ENCODE measurements at regions not wholly inside any gene's neighbourhood (a gene's known extent, or its start where the extent isn't known, plus 50 kb on each side); places are given as distances from the start of the nearest gene placed in this dataset.

DNA sequence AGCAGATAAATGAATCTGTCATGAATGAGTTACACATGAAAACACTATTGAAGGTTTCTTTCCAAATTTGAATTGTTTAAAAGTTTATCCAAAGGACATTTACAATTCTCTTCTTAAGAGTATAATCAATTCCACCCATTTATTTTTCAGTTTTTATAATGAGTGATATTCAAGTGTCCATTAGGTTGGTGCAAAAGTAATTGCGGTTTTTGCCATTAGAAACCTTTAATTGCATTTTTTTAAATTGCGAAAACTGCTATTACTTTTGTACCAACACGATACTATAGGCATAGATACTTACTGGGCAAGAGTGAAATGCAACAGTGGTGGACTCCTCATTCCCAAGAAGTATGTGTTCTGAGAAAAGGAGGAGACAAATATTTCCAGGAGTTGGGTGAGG, 422.7 kb upstream of the MON1B start:
- no peak overlapping the region for H3K9ac ChIP-seq (ENCODE audit: low read depth in 2 of 2, low read length in 2 of 2)
- no peak overlapping the region for H3K4me3 ChIP-seq
- no peaks in the 10 kb centered on the region for H3K27me3 ChIP-seq
- DNase-seq = no peak
- no peaks in the 10 kb centered on the region for H3K36me3 ChIP-seq
- intact Hi-C loops (cut with DNase I) = no loop called here
- no peaks in the 10 kb centered on the region for H3K4me1 ChIP-seq
- H3K27ac ChIP-seq = no peak overlapping the region
- TF ChIP-seq, protein P1, sequence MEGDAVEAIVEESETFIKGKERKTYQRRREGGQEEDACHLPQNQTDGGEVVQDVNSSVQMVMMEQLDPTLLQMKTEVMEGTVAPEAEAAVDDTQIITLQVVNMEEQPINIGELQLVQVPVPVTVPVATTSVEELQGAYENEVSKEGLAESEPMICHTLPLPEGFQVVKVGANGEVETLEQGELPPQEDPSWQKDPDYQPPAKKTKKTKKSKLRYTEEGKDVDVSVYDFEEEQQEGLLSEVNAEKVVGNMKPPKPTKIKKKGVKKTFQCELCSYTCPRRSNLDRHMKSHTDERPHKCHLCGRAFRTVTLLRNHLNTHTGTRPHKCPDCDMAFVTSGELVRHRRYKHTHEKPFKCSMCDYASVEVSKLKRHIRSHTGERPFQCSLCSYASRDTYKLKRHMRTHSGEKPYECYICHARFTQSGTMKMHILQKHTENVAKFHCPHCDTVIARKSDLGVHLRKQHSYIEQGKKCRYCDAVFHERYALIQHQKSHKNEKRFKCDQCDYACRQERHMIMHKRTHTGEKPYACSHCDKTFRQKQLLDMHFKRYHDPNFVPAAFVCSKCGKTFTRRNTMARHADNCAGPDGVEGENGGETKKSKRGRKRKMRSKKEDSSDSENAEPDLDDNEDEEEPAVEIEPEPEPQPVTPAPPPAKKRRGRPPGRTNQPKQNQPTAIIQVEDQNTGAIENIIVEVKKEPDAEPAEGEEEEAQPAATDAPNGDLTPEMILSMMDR (IDR thresholded peaks at IDR 0.05) = no peak
- no peaks in the 10 kb centered on the region for H3K9me3 ChIP-seq

DNA sequence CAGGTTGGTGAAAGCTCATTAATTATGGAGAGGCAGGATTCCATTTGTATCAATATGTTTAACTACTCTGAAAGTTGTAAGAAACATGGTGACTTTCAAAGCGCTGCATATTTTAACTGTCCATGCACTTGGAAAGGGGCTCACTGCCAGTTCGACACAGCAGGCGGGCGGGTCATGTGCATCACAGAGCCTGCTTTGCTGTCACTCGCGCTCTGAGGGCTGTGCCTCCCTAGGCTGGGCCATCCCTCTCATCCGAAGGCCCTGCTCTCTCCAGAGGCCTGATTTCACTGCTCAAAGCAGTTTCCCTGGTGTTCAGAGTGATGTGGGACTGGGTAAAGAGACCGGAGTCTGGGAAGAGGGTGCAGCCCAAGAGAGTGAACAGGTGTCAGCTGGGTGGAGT, 422.0 kb upstream of the MON1B start:
- no peaks in the 10 kb centered on the region for H3K36me3 ChIP-seq
- no peaks in the 10 kb centered on the region for H3K4me1 ChIP-seq
- DNase-seq = no peak
- H3K27ac ChIP-seq = no peak overlapping the region
- TF ChIP-seq, protein P1 (IDR thresholded peaks at IDR 0.05) = no peak
- H3K9ac ChIP-seq (ENCODE audit: low read depth in 2 of 2, low read length in 2 of 2) = no peak overlapping the region
- H3K9me3 ChIP-seq = no peaks in the 10 kb centered on the region
- H3K27me3 ChIP-seq = no peaks in the 10 kb centered on the region
- no peak overlapping the region for H3K4me3 ChIP-seq
- intact Hi-C loops (cut with DNase I) = no loop called here

- Histone ChIP-seq H3K36me3 (no peaks in the 10 kb centered on the region), H3K4me1 (no peaks in the 10 kb centered on the region), H3K9me3 (no peaks in the 10 kb centered on the region), H3K9ac (ENCODE audit: low read depth in 2 of 2, low read length in 2 of 2) (no peak overlapping the region), H3K27me3 (no peaks in the 10 kb centered on the region), H3K4me3 (no peak overlapping the region), H3K27ac (no peak overlapping the region)
- DNase-seq = no peak
- intact Hi-C loops (cut with DNase I) = no loop called here
- TF ChIP-seq, protein P1 (IDR thresholded peaks at IDR 0.05) = no peak
These were observed 419.8 kb upstream of the MON1B start for GRCh38 chr16:76771216-76771615.

- Histone ChIP-seq H3K9ac (ENCODE audit: low read depth in 2 of 2, low read length in 2 of 2) (no peak overlapping the region), H3K4me1 (no peaks in the 10 kb centered on the region), H3K9me3 (no peaks in the 10 kb centered on the region), H3K27ac (no peak overlapping the region), H3K27me3 (no peaks in the 10 kb centered on the region), H3K4me3 (no peak overlapping the region), H3K36me3 (no peaks in the 10 kb centered on the region)
- DNase-seq = no peak
- TF ChIP-seq, protein P1 (IDR thresholded peaks at IDR 0.05) = no peak
- intact Hi-C loops (cut with DNase I) = no loop called here
These were observed 413.1 kb upstream of the MON1B start for GRCh38 chr16:76777721-76778465.

- TF ChIP-seq, protein P1 (IDR thresholded peaks at IDR 0.05) = no peak
- Histone ChIP-seq H3K9ac (ENCODE audit: low read depth in 2 of 2, low read length in 2 of 2) (no peak overlapping the region), H3K4me3 (no peak overlapping the region), H3K27ac (no peak overlapping the region), H3K4me1 (no peaks in the 10 kb centered on the region), H3K9me3 (no peaks in the 10 kb centered on the region), H3K27me3 (no peaks in the 10 kb centered on the region), H3K36me3 (no peaks in the 10 kb centered on the region)
- no peak for DNase-seq
- intact Hi-C loops (cut with DNase I) = no loop called here
These were observed 410.4 kb upstream of the MON1B start for GRCh38 chr16:76780556-76780955.

Measured in colonic mucosa (tissue), 4 donors.